ENCODE measurements at regions not wholly inside any gene's neighbourhood (a gene's known extent, or its start where the extent isn't known, plus 50 kb on each side); places are given as distances from the start of the nearest gene placed in this dataset.

DNA sequence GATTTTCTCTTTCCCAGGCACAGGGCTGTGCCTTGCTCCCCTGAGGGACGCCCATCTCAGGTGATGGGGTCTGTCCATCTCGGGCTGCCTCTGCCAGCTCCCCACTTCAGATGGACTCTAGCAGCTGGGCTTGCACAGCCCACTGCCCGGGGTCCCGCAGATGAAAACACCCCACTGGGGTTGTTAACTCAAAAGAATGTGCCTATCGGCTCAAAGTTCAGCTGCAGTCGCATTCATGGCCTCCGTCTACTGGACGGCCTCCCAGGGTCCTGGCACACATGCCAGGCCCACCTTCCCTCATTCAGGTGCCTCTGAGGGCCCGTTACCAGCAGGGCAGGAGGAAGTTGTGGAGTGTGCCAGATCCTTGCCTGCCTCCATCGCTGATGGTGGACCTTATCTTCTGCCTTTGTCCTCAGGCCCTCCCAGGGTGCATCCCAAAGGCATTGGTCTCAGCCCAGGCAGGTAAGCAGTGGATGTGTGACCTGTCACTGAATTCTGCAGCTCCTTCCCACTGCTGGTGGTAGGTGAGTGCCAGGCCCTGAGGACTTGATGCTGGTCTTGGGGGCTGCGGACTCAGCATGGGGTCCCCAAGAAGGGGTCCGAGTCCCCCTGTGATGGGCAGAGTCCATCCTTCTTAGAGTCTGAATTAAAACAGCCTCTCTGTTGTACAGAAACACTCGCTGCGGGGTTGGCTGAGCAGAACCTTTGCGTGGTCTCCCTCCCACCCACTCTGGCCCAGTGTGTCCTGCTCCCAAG lies 324.6 kb upstream of the DIO3 start:
- CTCF ChIA-PET: interaction anchor here (0.7 to 6.0 kb wide), 9 partner anchors 39 to 852 kb away, joined by 3 to 76 read pairs (median 10); no protein-coding TSS in a partner anchor

More for the DNA sequence above, 324.6 kb upstream of the DIO3 start:
- Histone ChIP-seq H3K27ac (ENCODE audit: low read depth in 2 of 2, low read length in 1 of 2) (peak overlapping the region in 1 of 2 experiments; percentile 34; a peak in 1 of 4 replicates), H3K79me2 (ENCODE audit: insufficient read depth) (no peaks in the 10 kb centered on the region), H3K4me2 (no peak overlapping the region), H3K4me3 (ENCODE audit: low read depth in 2 of 2, low read length in 1 of 2) (no peak overlapping the region), H3K9me3 (no peaks in the 10 kb centered on the region), H3K36me3 (replicated peaks in 1 of 2; ENCODE audit: control insufficient read depth in 1 of 2, insufficient read depth in 2 of 2, low read length in 1 of 2) (no peaks in the 10 kb centered on the region), H2AFZ (ENCODE audit: low read depth) (no peak overlapping the region), H3F3A (replicated peaks; ENCODE audit: insufficient read depth) (no peaks in the 10 kb centered on the region), H4K20me1 (ENCODE audit: insufficient read depth) (no peaks in the 10 kb centered on the region), H3K9ac (no peak overlapping the region), H3K4me1 (ENCODE audit: control insufficient read depth in 1 of 2, insufficient read depth in 2 of 2, low read depth in 1 of 2, low read length in 1 of 2) (peaks cover 0 to 32% of the 10 kb centered on the region in 2 experiments; a peak in 1 of 4 replicates), H3K9me2 (no peaks in the 10 kb centered on the region), H3K27me3 (ENCODE audit: insufficient read depth) (no peaks in the 10 kb centered on the region)
- WGBS (ENCODE audit: low lambda C conversion rate): 64% methylated on average over 7 of the region's 15 CpGs
- POLR2A ChIA-PET: interaction anchor here (1.8 kb wide), 1 partner anchor 335 kb away, joined by 6 read pairs; no protein-coding TSS in a partner anchor
- no peak for DNase-seq
- TF ChIP-seq RXRA (IDR thresholded peaks at IDR 0.05; ENCODE audit: borderline replicate concordance, low read depth): no peak
- TF ChIP-seq SMC3 (IDR thresholded peaks at IDR 0.05; ENCODE audit: low read depth, low read length): no peak
- TF ChIP-seq NRF1 (IDR thresholded peaks at IDR 0.05; ENCODE audit: low read depth, low read length): no peak
- TF ChIP-seq GATA2 (CRISPR knock-in tag; IDR thresholded peaks at IDR 0.05): no peak
- no peak for TF ChIP-seq POLR2AphosphoS5 (IDR thresholded peaks at IDR 0.05; ENCODE audit: low read depth, low read length)
- TF ChIP-seq YY1 (IDR thresholded peaks at IDR 0.05; ENCODE audit: low read depth): no peak
- no peak for TF ChIP-seq JUND (IDR thresholded peaks at IDR 0.05)
- no peak for TF ChIP-seq NFIC (IDR thresholded peaks at IDR 0.05; ENCODE audit: borderline replicate concordance)
- TF ChIP-seq CHD2 (IDR thresholded peaks at IDR 0.05; ENCODE audit: low read length, partially characterized antibody): no peak
- TF ChIP-seq GABPA (IDR thresholded peaks at IDR 0.05; ENCODE audit: low read depth): no peak
- TF ChIP-seq, protein P1, sequence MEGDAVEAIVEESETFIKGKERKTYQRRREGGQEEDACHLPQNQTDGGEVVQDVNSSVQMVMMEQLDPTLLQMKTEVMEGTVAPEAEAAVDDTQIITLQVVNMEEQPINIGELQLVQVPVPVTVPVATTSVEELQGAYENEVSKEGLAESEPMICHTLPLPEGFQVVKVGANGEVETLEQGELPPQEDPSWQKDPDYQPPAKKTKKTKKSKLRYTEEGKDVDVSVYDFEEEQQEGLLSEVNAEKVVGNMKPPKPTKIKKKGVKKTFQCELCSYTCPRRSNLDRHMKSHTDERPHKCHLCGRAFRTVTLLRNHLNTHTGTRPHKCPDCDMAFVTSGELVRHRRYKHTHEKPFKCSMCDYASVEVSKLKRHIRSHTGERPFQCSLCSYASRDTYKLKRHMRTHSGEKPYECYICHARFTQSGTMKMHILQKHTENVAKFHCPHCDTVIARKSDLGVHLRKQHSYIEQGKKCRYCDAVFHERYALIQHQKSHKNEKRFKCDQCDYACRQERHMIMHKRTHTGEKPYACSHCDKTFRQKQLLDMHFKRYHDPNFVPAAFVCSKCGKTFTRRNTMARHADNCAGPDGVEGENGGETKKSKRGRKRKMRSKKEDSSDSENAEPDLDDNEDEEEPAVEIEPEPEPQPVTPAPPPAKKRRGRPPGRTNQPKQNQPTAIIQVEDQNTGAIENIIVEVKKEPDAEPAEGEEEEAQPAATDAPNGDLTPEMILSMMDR (IDR thresholded peaks at IDR 0.05): no peak
- TF ChIP-seq, protein P2, sequence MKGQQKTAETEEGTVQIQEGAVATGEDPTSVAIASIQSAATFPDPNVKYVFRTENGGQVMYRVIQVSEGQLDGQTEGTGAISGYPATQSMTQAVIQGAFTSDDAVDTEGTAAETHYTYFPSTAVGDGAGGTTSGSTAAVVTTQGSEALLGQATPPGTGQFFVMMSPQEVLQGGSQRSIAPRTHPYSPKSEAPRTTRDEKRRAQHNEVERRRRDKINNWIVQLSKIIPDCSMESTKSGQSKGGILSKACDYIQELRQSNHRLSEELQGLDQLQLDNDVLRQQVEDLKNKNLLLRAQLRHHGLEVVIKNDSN (IDR thresholded peaks at IDR 0.05; ENCODE audit: borderline replicate concordance, low read depth): no peak
- no peak for TF ChIP-seq EP300 (IDR thresholded peaks at IDR 0.05; ENCODE audit: borderline replicate concordance in 1 of 2, low read depth in 1 of 2, low read length in 1 of 2)
- no peak for TF ChIP-seq TCF12 (IDR thresholded peaks at IDR 0.05)
- TF ChIP-seq ZBTB33 (IDR thresholded peaks at IDR 0.05; ENCODE audit: borderline replicate concordance, low read depth): no peak

All from SK-N-SH (cell line).